NB4 (cell line): ENCODE measurements at regions not wholly inside any gene's neighbourhood (a gene's known extent, or its start where the extent isn't known, plus 50 kb on each side); places are given as distances from the start of the nearest gene placed in this dataset.
"Not testable (repeated sequence)": the region's sequence is repeated elsewhere in the genome, so short reads cannot be mapped to it uniquely, and the experiment has no call there.

Experiments
- DNase-seq: peaks from one replicate; pipeline ENCODE4 v3.0.0; 2010; ENCODE audit warnings: low read depth
- H3K4me3 ChIP-seq: one replicate; pipeline ENCODE4 v1.5.1; 2011; ENCODE audit warnings: mild to moderate bottlenecking, low read depth, low read length, moderate library complexity
- CTCF ChIP-seq: IDR thresholded peaks from one replicate; pipeline ENCODE4 v1.5.1; 2012; ENCODE audit warnings: low read depth, low read length
- MAX ChIP-seq: IDR thresholded peaks from 2 replicates; pipeline ENCODE4 v1.6.1; 2011; ENCODE audit warnings: low read depth, low read length
- MYC ChIP-seq: IDR thresholded peaks from 2 replicates; pipeline ENCODE4 v1.6.1; 2011; ENCODE audit warnings: low read depth, low read length
- POLR2A ChIP-seq: IDR thresholded peaks from 2 replicates; pipeline ENCODE4 v1.6.1; 2011; ENCODE audit warnings: mild to moderate bottlenecking; ENCODE audit not compliant: insufficient read length; ENCODE audit errors: extremely low read depth

GRCh38 chr7:68858497-68858896, 739.8 kb upstream of the AUTS2 start:
- H3K4me3 ChIP-seq: no peak overlapping the region
- DNase-seq: no peak
- TF ChIP-seq POLR2A: no peak
- no peak for TF ChIP-seq MAX
- TF ChIP-seq MYC: no peak
- TF ChIP-seq CTCF: no peak

- TF ChIP-seq CTCF: no peak
- no peak for TF ChIP-seq MYC
- DNase-seq: no peak
- no peak overlapping the region for H3K4me3 ChIP-seq
Measured at GRCh38 chr7:68861171-68861570, 737.1 kb upstream of the AUTS2 start.

GRCh38 chr7:68862261-68862660, 736.0 kb upstream of the AUTS2 start:
- H3K4me3 ChIP-seq: no peak overlapping the region
- no peak for TF ChIP-seq POLR2A
- no peak for TF ChIP-seq MAX
- TF ChIP-seq MYC: no peak
- no peak for TF ChIP-seq CTCF
- no peak for DNase-seq

GRCh38 chr7:68862736-68863135, 735.5 kb upstream of the AUTS2 start:
- H3K4me3 ChIP-seq: no peak overlapping the region
- no peak for TF ChIP-seq CTCF
- TF ChIP-seq POLR2A: no peak
- TF ChIP-seq MAX: no peak
- TF ChIP-seq MYC: no peak
- DNase-seq: no peak

- H3K4me3 ChIP-seq: no peak overlapping the region
- no peak for DNase-seq
- TF ChIP-seq CTCF: no peak
- TF ChIP-seq MAX: no peak
- no peak for TF ChIP-seq POLR2A
- TF ChIP-seq MYC: no peak
Measured at GRCh38 chr7:68865351-68866199, 732.7 kb upstream of the AUTS2 start.

- no peak for DNase-seq
- TF ChIP-seq POLR2A: no peak
- TF ChIP-seq MAX: no peak
- TF ChIP-seq CTCF: no peak
- no peak for TF ChIP-seq MYC
- no peak overlapping the region for H3K4me3 ChIP-seq
Measured at GRCh38 chr7:68866200-68866570, 732.1 kb upstream of the AUTS2 start.

GRCh38 chr7:68866721-68867120, 731.6 kb upstream of the AUTS2 start:
- H3K4me3 ChIP-seq, DNase-seq: not testable (repeated sequence)
